Fibroblast of lung (primary cell): ENCODE measurements at regions not wholly inside any gene's neighbourhood (a gene's known extent, or its start where the extent isn't known, plus 50 kb on each side); places are given as distances from the start of the nearest gene placed in this dataset.

Experiments used
- DNase-seq, 2 donors: peaks; one replicate each; pipeline versions ENCODE4 v3.0.0 to v3.0.0-alpha.2; 2010; ENCODE audit warnings: low read depth in 2 of 2
- H2AFZ ChIP-seq: 2 replicates; pipeline ENCODE4 v1.5.1; 2012; ENCODE audit warnings: low read length, control low read depth, inconsistent platforms
- H3K27ac ChIP-seq: 2 replicates; pipeline ENCODE4 v1.5.1; 2011; ENCODE audit warnings: low read length, control low read depth; ENCODE audit not compliant: insufficient read depth
- H3K27me3 ChIP-seq: 2 replicates; pipeline ENCODE4 v1.5.1; 2011; ENCODE audit warnings: mild to moderate bottlenecking, low read length; ENCODE audit not compliant: control insufficient read depth, insufficient read depth
- H3K36me3 ChIP-seq: 2 replicates; pipeline ENCODE4 v1.5.1; 2011; ENCODE audit warnings: low read length; ENCODE audit not compliant: control insufficient read depth, insufficient read depth
- H3K4me1 ChIP-seq: 2 replicates; pipeline ENCODE4 v1.5.1; 2011; ENCODE audit warnings: low read length; ENCODE audit not compliant: control insufficient read depth, insufficient read depth; ENCODE audit errors: extremely low read depth
- H3K4me2 ChIP-seq: 2 replicates; pipeline ENCODE4 v1.5.1; 2011; ENCODE audit warnings: low read length, control low read depth; ENCODE audit not compliant: insufficient read depth; ENCODE audit errors: extremely low read depth
- H3K4me3 ChIP-seq, 4 experiments: fragments of 200-600 bp in 1 of 4; sonication (generic) in 1 of 4; replicated peaks in 1 of 4; 2 replicates each; pipeline ENCODE4 v1.5.1; 2011 to 2016; ENCODE audit warnings: low read length in 4 of 4, low read depth in 3 of 4, mild to moderate bottlenecking in 3 of 4, control low read depth in 2 of 4, inconsistent platforms in 1 of 4, mixed read lengths in 1 of 4; ENCODE audit not compliant: insufficient read depth in 1 of 4; ENCODE audit errors: control extremely low read depth in 1 of 4
- H3K79me2 ChIP-seq: 2 replicates; pipeline ENCODE4 v1.5.1; 2012; ENCODE audit warnings: mild to moderate bottlenecking, low read length, inconsistent platforms; ENCODE audit not compliant: control insufficient read depth, insufficient read depth
- H3K9ac ChIP-seq: 2 replicates; pipeline ENCODE4 v1.5.1; 2011; ENCODE audit warnings: mild to moderate bottlenecking, low read length, control low read depth; ENCODE audit not compliant: insufficient read depth
- H3K9me3 ChIP-seq: 2 replicates; pipeline ENCODE4 v1.5.1; 2012; ENCODE audit warnings: low read depth, low read length; ENCODE audit not compliant: control insufficient read depth, insufficient read depth
- H4K20me1 ChIP-seq: 2 replicates; pipeline ENCODE4 v1.5.1; 2011; ENCODE audit warnings: low read length; ENCODE audit not compliant: control insufficient read depth, insufficient read depth; ENCODE audit errors: extremely low read depth
- CTCF ChIP-seq, 2 donors: IDR thresholded peaks in 1 of 2; conservative IDR thresholded peaks in 1 of 2; 1 replicate in 1 of 2; 2 replicates in 1 of 2; pipeline ENCODE4 v1.5.1; 2011 to 2012; ENCODE audit warnings: low read length in 2 of 2, control low read depth in 1 of 2, inconsistent platforms in 1 of 2, low read depth in 1 of 2, mild to moderate bottlenecking in 1 of 2
- EZH2 ChIP-seq: IDR thresholded peaks from 2 replicates; pipeline ENCODE4 v1.5.1; 2012; ENCODE audit warnings: low read length, control low read depth, mild to moderate bottlenecking; ENCODE audit errors: missing control alignments

GRCh38 chr1:169047074-169047473 lies 59.4 kb upstream of the ATP1B1 start:
- Histone ChIP-seq H3K79me2 (no peaks in the 10 kb centered on the region), H3K4me2 (no peak overlapping the region), H3K36me3 (no peaks in the 10 kb centered on the region), H3K27ac (no peak overlapping the region), H3K9me3 (no peaks in the 10 kb centered on the region), H3K4me3 (no peak overlapping the region), H2AFZ (no peak overlapping the region), H3K4me1 (no peaks in the 10 kb centered on the region), H3K27me3 (no peaks in the 10 kb centered on the region), H4K20me1 (no peaks in the 10 kb centered on the region), H3K9ac (no peak overlapping the region)
- no peak for DNase-seq
- no peak for TF ChIP-seq EZH2
- no peak for TF ChIP-seq CTCF (conservative IDR thresholded peaks at IDR 0.05 in 1 of 2, IDR thresholded peaks at IDR 0.05 in 1 of 2; ENCODE audit: low read depth in 1 of 2, low read length in 2 of 2)

DNA sequence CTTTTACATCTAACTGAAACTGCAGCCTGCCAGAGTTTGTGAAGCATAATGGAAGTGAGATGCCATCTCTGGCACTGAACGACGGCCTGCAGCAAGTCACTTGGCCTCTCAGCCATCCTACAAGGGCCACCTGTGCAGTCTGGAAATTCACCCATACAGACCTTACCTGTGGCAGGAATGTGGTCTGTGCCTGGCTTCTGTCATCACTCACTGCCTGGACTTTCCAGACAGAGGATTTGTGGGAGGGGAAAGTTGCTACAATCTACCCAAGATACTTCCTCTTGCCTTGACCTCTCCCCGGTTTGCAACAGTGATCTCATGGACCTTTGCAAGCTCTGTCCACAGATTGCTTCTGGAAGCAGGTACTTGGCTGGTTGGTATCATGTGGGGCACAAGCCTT lies 58.4 kb upstream of the ATP1B1 start:
- no peak overlapping the region for H3K4me2 ChIP-seq
- DNase-seq: no peak
- H3K4me3 ChIP-seq: no peak overlapping the region
- H3K36me3 ChIP-seq: no peaks in the 10 kb centered on the region
- H3K9ac ChIP-seq: no peak overlapping the region
- no peak overlapping the region for H2AFZ ChIP-seq
- TF ChIP-seq EZH2 (no peak), CTCF (conservative IDR thresholded peaks at IDR 0.05 in 1 of 2, IDR thresholded peaks at IDR 0.05 in 1 of 2; ENCODE audit: low read depth in 1 of 2, low read length in 2 of 2) (no peak)
- H3K27me3 ChIP-seq: no peaks in the 10 kb centered on the region
- no peaks in the 10 kb centered on the region for H4K20me1 ChIP-seq
- no peaks in the 10 kb centered on the region for H3K4me1 ChIP-seq
- H3K79me2 ChIP-seq: no peaks in the 10 kb centered on the region
- H3K27ac ChIP-seq: no peak overlapping the region
- no peaks in the 10 kb centered on the region for H3K9me3 ChIP-seq

GRCh38 chr1:169049258-169049938 lies 57.1 kb upstream of the ATP1B1 start:
- Histone ChIP-seq H3K79me2 (no peaks in the 10 kb centered on the region), H3K27me3 (no peaks in the 10 kb centered on the region), H3K36me3 (no peaks in the 10 kb centered on the region), H3K9ac (no peak overlapping the region), H3K4me2 (no peak overlapping the region), H2AFZ (no peak overlapping the region), H3K9me3 (no peaks in the 10 kb centered on the region), H3K4me3 (no peak overlapping the region), H3K27ac (no peak overlapping the region), H4K20me1 (no peaks in the 10 kb centered on the region), H3K4me1 (no peaks in the 10 kb centered on the region)
- TF ChIP-seq CTCF (conservative IDR thresholded peaks at IDR 0.05 in 1 of 2, IDR thresholded peaks at IDR 0.05 in 1 of 2; ENCODE audit: low read depth in 1 of 2, low read length in 2 of 2): no peak
- DNase-seq: peak in 1 of 2 donors; percentile 6
